Activated CD4-positive, alpha-beta T cell treated with anti-CD3 and anti-CD28 coated beads for 36 hours (primary cell): ENCODE measurements at regions not wholly inside any gene's neighbourhood (a gene's known extent, or its start where the extent isn't known, plus 50 kb on each side); places are given as distances from the start of the nearest gene placed in this dataset.

Experiments used
- ATAC-seq: fragments of 200-7000 bp; cut with Tn5 transposase; one replicate; pipeline ENCODE4 v1.10.0; 2021; ENCODE audit warnings: mild to moderate bottlenecking, moderate library complexity
- CTCF ChIA-PET: fragments of 350-600 bp; sonication (Branson Sonifier 250); formaldehyde crosslinking; loops from one replicate; lab custom pipeline; 2021; ENCODE audit warnings: antibody characterized with exemption; lab: Charles Lee
- POLR2A ChIA-PET: fragments of 350-600 bp; sonication (Branson Sonifier 250); formaldehyde crosslinking; loops from one replicate; lab custom pipeline; 2021; ENCODE audit warnings: antibody characterized with exemption, inconsistent platforms; lab: Charles Lee
- DNase-seq: peaks from one replicate; pipeline ENCODE4 v3.0.0-alpha.2; 2020
- H3K27ac Mint-ChIP-seq: one replicate; pipeline ENCODE4 v1.8.0; 2021; ENCODE audit warnings: mixed read lengths
- H3K27me3 Mint-ChIP-seq: one replicate; pipeline ENCODE4 v1.8.0; 2021; ENCODE audit warnings: mixed read lengths
- H3K36me3 Mint-ChIP-seq: one replicate; pipeline ENCODE4 v1.8.0; 2021; ENCODE audit warnings: low read depth, mixed read lengths
- H3K4me1 Mint-ChIP-seq: one replicate; pipeline ENCODE4 v1.8.0; 2021; ENCODE audit warnings: mixed read lengths
- H3K4me3 Mint-ChIP-seq: one replicate; pipeline ENCODE4 v1.8.0; 2021; ENCODE audit warnings: mild to moderate bottlenecking, moderate library complexity, mixed read lengths
- H3K9me3 Mint-ChIP-seq: one replicate; pipeline ENCODE4 v1.8.0; 2021; ENCODE audit warnings: low read depth, mixed read lengths
- intact Hi-C, 2 experiments: fragments of 100-400 bp; cut with DNase I in 1 of 2; cut with micrococcal nuclease in 1 of 2; formaldehyde crosslinking; loops; one replicate each; pipeline versions ENCODE4 v1.14.2 to v1.15.1; 2022 to 2024; cut with DNase I, micrococcal nuclease

DNA sequence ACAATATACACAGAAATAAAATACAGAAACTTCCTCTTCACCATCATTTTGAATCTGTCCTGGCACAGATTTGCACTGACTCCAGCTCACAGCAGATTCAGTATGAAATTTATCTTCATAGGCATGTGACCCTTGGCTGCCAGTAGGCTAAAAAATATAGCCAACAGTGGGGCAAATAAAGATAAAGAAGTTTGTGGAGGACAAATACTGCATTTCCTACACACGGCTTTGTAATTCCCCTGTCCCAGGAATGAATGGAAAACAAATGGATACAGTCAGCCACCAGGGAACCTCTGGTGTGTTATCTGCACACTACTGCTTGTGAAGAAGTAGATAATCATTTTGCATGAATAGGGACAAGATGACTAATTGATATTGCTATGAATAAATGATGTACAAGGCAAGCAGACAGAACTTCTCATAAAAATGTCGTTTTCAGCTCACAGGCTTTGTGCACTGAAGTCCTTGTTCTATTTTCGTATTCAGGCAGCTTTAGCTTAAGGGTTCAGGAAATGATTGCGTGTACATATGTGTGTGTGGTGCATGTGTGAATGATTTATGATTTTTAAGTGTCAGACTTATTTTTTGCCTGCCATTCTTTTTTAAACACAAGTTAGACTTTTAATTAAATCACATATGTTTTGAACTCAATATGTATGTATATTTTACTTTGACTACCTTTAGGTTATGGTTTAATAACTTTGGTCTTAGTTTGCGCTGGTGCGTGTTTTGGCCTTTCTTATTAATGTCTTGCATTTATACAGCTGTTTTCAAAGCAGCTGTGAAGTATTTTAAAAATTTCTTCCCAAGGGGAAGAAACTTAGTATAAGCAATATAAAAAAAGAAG, 543.8 kb upstream of the JAG1 start:
- no peaks in the 10 kb centered on the region for H3K4me1 Mint-ChIP-seq
- H3K4me3 Mint-ChIP-seq: no peak overlapping the region
- CTCF ChIA-PET: interaction anchor here (0.6 kb wide), 1 partner anchor 1574 kb away, joined by 3 read pairs; no protein-coding TSS in a partner anchor
- H3K9me3 Mint-ChIP-seq: no peaks in the 10 kb centered on the region
- no peaks in the 10 kb centered on the region for H3K36me3 Mint-ChIP-seq
- intact Hi-C loops: no loop called here
- H3K27me3 Mint-ChIP-seq: peaks cover 2% of the 10 kb centered on the region
- no peak for DNase-seq
- no peak for ATAC-seq
- no peak overlapping the region for H3K27ac Mint-ChIP-seq
- POLR2A ChIA-PET: no interaction called here

- H3K27ac Mint-ChIP-seq: no peak overlapping the region
- no peak overlapping the region for H3K4me3 Mint-ChIP-seq
- DNase-seq (no peak), ATAC-seq (no peak)
- intact Hi-C loops: no loop called here
- H3K36me3 Mint-ChIP-seq: no peaks in the 10 kb centered on the region
- ChIA-PET CTCF (interaction anchor here (0.6 to 1.0 kb wide), 2 partner anchors 25 to 1573 kb away, joined by 3 read pairs; no protein-coding TSS in a partner anchor), POLR2A (no interaction called here)
- no peaks in the 10 kb centered on the region for H3K4me1 Mint-ChIP-seq
- peaks cover 2% of the 10 kb centered on the region for H3K27me3 Mint-ChIP-seq
- H3K9me3 Mint-ChIP-seq: no peaks in the 10 kb centered on the region
These were observed 544.4 kb upstream of the JAG1 start for GRCh38 chr20:11218173-11218680.

DNA sequence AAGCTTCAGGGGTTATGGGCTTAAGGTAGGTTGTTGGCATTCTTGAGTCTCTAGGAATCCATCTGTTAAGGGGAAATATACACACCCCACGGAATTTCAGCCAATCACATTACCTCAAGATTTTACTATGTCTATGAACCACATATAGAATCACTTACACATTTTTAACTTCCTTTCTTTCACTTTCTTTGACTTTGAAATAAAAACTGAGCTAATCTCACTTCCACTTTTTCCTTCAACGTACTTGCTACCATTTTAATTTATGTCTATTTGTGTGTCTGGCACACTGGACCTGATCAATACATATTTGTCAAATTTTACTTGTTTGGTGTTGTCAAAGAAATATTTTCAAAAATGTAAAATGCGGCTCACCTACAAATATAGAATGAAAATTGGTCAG, 545.4 kb upstream of the JAG1 start:
- no peaks in the 10 kb centered on the region for H3K4me1 Mint-ChIP-seq

DNA sequence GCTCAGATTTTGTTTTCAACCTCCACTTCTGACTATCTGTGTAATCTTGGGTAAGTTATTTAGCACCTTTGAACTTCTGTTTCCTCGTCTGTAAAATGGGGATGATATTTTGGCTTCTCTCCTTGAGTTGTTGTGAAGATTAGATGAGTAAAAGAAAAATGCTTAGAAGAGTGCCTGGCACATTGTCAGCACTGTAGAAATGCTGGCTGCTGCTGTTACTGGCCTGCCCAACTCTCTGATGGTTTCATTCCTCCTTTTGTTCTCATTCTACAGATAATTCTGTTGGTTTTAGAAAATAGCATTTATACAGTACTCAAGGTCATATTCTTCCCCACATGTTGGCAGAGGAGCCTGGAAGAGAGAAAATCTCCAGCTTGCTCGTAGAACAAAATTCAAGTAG, 547.2 kb upstream of the JAG1 start:
- Mint-ChIP-seq H3K27ac (no peak overlapping the region), H3K4me3 (no peak overlapping the region), H3K9me3 (no peaks in the 10 kb centered on the region), H3K36me3 (no peaks in the 10 kb centered on the region), H3K4me1 (no peaks in the 10 kb centered on the region), H3K27me3 (peaks cover under 1% of the 10 kb centered on the region)
- ATAC-seq: no peak
- intact Hi-C loops: no loop called here
- no peak for DNase-seq
- CTCF ChIA-PET: interaction anchor here (0.7 kb wide), 1 partner anchor 653 kb away, joined by 3 read pairs; no protein-coding TSS in a partner anchor
- POLR2A ChIA-PET: no interaction called here

More for the DNA sequence above, 545.4 kb upstream of the JAG1 start:
- no peaks in the 10 kb centered on the region for H3K9me3 Mint-ChIP-seq
- ChIA-PET CTCF (interaction anchor here (1.0 kb wide), 1 partner anchor 24 kb away, joined by 3 read pairs; no protein-coding TSS in a partner anchor), POLR2A (no interaction called here)
- no peak for DNase-seq
- no peak overlapping the region for H3K27ac Mint-ChIP-seq
- intact Hi-C loops: no loop called here
- H3K4me3 Mint-ChIP-seq: no peak overlapping the region
- no peak for ATAC-seq
- H3K36me3 Mint-ChIP-seq: no peaks in the 10 kb centered on the region
- peaks cover 2% of the 10 kb centered on the region for H3K27me3 Mint-ChIP-seq

- no peaks in the 10 kb centered on the region for H3K36me3 Mint-ChIP-seq
- intact Hi-C loops: no loop called here
- ATAC-seq (no peak), DNase-seq (no peak)
- H3K27me3 Mint-ChIP-seq: no peaks in the 10 kb centered on the region
- no peaks in the 10 kb centered on the region for H3K9me3 Mint-ChIP-seq
- no peak overlapping the region for H3K27ac Mint-ChIP-seq
- POLR2A ChIA-PET: no interaction called here
- no peak overlapping the region for H3K4me3 Mint-ChIP-seq
- H3K4me1 Mint-ChIP-seq: no peaks in the 10 kb centered on the region
- CTCF ChIA-PET: no interaction called here
These were observed 548.4 kb upstream of the JAG1 start for GRCh38 chr20:11222243-11222642.

GRCh38 chr20:11227602-11228001, 553.8 kb upstream of the JAG1 start:
- CTCF ChIA-PET: no interaction called here

DNA sequence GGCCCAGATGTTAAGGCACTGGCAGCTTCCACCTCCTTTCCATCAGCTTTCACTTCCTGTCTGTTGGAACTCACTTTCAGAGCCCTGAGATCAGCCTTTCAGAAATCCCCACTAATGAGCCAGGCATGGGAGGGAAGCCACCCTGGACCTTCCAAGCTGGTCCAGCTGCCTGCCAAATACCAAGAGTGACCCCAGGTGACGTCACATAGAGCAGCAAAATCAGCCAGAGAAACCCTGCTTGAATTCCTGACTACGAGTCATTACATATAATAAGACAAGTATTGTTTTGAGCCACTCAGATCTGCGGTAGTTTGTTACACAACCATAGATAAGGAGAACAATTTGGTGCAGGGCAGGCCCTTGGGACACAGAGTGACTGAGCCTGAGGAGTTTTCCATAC, 556.0 kb upstream of the JAG1 start:
- intact Hi-C loops: no loop called here
- ATAC-seq (no peak), DNase-seq (no peak)
- Mint-ChIP-seq H3K9me3 (no peaks in the 10 kb centered on the region), H3K27ac (no peak overlapping the region), H3K4me3 (no peak overlapping the region), H3K4me1 (no peaks in the 10 kb centered on the region), H3K27me3 (no peaks in the 10 kb centered on the region), H3K36me3 (no peaks in the 10 kb centered on the region)
- CTCF ChIA-PET: interaction anchor here (0.5 kb wide), 1 partner anchor 910 kb away, joined by 4 read pairs; no protein-coding TSS in a partner anchor
- POLR2A ChIA-PET: no interaction called here

More at GRCh38 chr20:11227602-11228001, 553.8 kb upstream of the JAG1 start:
- no peak for DNase-seq
- Mint-ChIP-seq H3K4me1 (no peaks in the 10 kb centered on the region), H3K27ac (no peak overlapping the region), H3K27me3 (no peaks in the 10 kb centered on the region), H3K9me3 (no peaks in the 10 kb centered on the region), H3K4me3 (no peak overlapping the region), H3K36me3 (no peaks in the 10 kb centered on the region)
- intact Hi-C loops: no loop called here
- POLR2A ChIA-PET: no interaction called here
- no peak for ATAC-seq

- DNase-seq: no peak
- Mint-ChIP-seq H3K9me3 (no peaks in the 10 kb centered on the region), H3K4me1 (no peaks in the 10 kb centered on the region), H3K27me3 (no peaks in the 10 kb centered on the region), H3K4me3 (no peak overlapping the region), H3K36me3 (no peaks in the 10 kb centered on the region), H3K27ac (no peak overlapping the region)
- ChIA-PET POLR2A (no interaction called here), CTCF (no interaction called here)
- intact Hi-C loops: no loop called here
- no peak for ATAC-seq
These were observed 557.2 kb upstream of the JAG1 start for GRCh38 chr20:11230999-11231398.

DNA sequence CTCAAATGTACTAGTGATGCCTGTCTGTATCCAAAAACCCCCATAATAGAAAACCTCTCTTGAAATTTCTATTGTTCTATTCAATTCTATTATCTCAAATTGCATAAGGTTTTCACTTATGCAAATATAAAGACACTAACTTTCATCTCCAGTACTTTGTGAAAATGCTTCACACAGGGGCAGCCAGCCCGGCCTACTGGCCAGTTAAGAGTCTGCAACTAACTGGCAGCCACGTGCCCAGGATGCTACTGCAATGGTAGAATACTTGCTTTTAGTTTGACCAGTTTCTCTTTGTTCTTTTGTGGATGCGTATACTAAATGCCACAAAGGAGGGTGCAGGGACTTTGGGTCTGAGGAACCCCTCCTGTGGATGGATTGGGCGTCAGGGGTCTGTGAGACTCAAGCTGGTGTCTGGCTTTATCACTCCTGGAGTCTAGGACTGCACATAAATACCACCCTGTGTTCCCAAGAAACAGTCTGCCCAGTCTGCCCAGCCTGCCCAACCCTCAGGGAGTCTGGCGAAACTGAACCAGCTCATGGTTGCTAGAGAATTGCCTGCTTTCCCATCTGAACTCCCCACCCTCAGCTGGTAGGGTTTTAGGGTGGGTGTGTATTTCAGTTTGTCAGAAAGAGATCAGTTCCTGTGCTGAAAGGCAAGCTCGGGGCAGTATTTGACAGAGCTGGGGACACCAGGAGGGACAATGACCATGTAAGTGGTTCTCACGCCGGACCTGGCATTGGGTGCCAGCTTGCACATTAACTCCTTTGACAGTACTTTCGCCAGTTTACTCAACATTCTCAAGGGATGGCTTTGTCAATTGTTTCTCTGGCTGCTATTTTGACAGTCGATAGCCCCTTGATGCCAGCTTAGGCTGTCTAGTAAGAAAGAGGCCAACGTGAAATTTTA, 558.2 kb upstream of the JAG1 start:
- ATAC-seq: no peak
- no peak overlapping the region for H3K4me3 Mint-ChIP-seq
- DNase-seq: no peak
- intact Hi-C loops: no loop called here
- POLR2A ChIA-PET: no interaction called here
- CTCF ChIA-PET: no interaction called here
- no peaks in the 10 kb centered on the region for H3K4me1 Mint-ChIP-seq
- no peaks in the 10 kb centered on the region for H3K9me3 Mint-ChIP-seq
- no peaks in the 10 kb centered on the region for H3K36me3 Mint-ChIP-seq
- H3K27me3 Mint-ChIP-seq: no peaks in the 10 kb centered on the region
- no peak overlapping the region for H3K27ac Mint-ChIP-seq

GRCh38 chr20:11232896-11233295, 559.1 kb upstream of the JAG1 start:
- ATAC-seq: no peak

DNA sequence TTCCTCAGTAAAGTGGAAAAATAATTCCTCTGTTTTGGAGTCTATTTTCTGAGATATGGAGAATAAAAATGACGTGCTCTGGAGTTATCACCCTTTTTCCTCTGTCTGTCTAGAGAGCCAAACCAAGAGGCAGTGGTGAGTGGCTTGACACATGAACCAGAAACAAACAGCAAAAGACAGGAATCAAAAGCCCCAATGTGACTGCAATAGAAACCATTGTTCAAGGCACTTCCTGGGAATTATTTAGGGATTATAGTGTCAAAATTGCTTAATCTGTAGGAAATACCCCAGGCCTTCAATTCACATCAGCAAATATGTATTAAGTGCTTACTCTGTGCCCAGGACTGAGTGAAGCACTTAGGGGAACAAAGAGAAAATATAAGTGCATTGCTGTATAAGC, 560.4 kb upstream of the JAG1 start:
- Mint-ChIP-seq H3K9me3 (no peaks in the 10 kb centered on the region), H3K36me3 (no peaks in the 10 kb centered on the region), H3K4me3 (no peak overlapping the region), H3K4me1 (no peaks in the 10 kb centered on the region), H3K27me3 (no peaks in the 10 kb centered on the region), H3K27ac (no peak overlapping the region)
- ATAC-seq (no peak), DNase-seq (no peak)
- intact Hi-C loops: no loop called here
- POLR2A ChIA-PET: no interaction called here
- CTCF ChIA-PET: no interaction called here

More at GRCh38 chr20:11232896-11233295, 559.1 kb upstream of the JAG1 start:
- ChIA-PET CTCF (no interaction called here), POLR2A (no interaction called here)
- intact Hi-C loops: no loop called here
- Mint-ChIP-seq H3K27ac (no peak overlapping the region), H3K36me3 (no peaks in the 10 kb centered on the region), H3K9me3 (no peaks in the 10 kb centered on the region), H3K4me1 (no peaks in the 10 kb centered on the region), H3K27me3 (no peaks in the 10 kb centered on the region), H3K4me3 (no peak overlapping the region)
- no peak for DNase-seq
